GM18520 (cell line): ENCODE measurements at regions not wholly inside any gene's neighbourhood (a gene's known extent, or its start where the extent isn't known, plus 50 kb on each side); places are given as distances from the start of the nearest gene placed in this dataset.
A peak's percentile ranks its signal among the peaks of the same experiment; 100 is the strongest.

Experiments used
- ATAC-seq: cut with Tn5 transposase; IDR thresholded peaks from one replicate; pipeline ENCODE4 v1.9.1; 2021; ENCODE audit not compliant: unreplicated experiment

- no peak for ATAC-seq
Measured at GRCh38 chr11:82676483-82677094, 57.1 kb downstream of the FAM181B start.

GRCh38 chr11:82675838-82676237 lies 57.8 kb downstream of the FAM181B start:
- ATAC-seq = no peak

GRCh38 chr11:82673631-82674030 lies 60.0 kb downstream of the FAM181B start:
- ATAC-seq = no peak

GRCh38 chr11:82671451-82671850 lies 62.2 kb downstream of the FAM181B start:
- no peak for ATAC-seq

GRCh38 chr11:82663535-82663934 lies 70.1 kb downstream of the FAM181B start:
- no peak for ATAC-seq

- no peak for ATAC-seq
Measured at GRCh38 chr11:82653752-82654151, 79.9 kb downstream of the FAM181B start.

GRCh38 chr11:82639251-82639650 lies 94.4 kb downstream of the FAM181B start:
- ATAC-seq = no peak

GRCh38 chr11:82636615-82637014 lies 97.0 kb downstream of the FAM181B start:
- ATAC-seq = no peak

GRCh38 chr11:82634091-82634490 lies 99.6 kb downstream of the FAM181B start:
- no peak for ATAC-seq

GRCh38 chr11:82631722-82632630 lies 101.7 kb downstream of the FAM181B start:
- ATAC-seq = peak; percentile 92

GRCh38 chr11:82610671-82611070 lies 123.0 kb downstream of the FAM181B start:
- no peak for ATAC-seq

GRCh38 chr11:82606738-82607137 lies 126.9 kb downstream of the FAM181B start:
- no peak for ATAC-seq

- no peak for ATAC-seq
Measured at GRCh38 chr11:82601711-82602110, 132.0 kb downstream of the FAM181B start.

- no peak for ATAC-seq
Measured at GRCh38 chr11:82599836-82600235, 133.8 kb downstream of the FAM181B start.

GRCh38 chr11:82586581-82586980 lies 147.1 kb downstream of the FAM181B start:
- no peak for ATAC-seq

GRCh38 chr11:82577246-82577645 lies 156.4 kb downstream of the FAM181B start:
- ATAC-seq = no peak

- no peak for ATAC-seq
Measured at GRCh38 chr11:82560836-82561235, 172.8 kb downstream of the FAM181B start.

GRCh38 chr11:82559609-82560008 lies 174.1 kb downstream of the FAM181B start:
- ATAC-seq = no peak

GRCh38 chr11:82557274-82557673 lies 176.4 kb downstream of the FAM181B start:
- peak; percentile 99 for ATAC-seq

- ATAC-seq = no peak
Measured at GRCh38 chr11:82556210-82556609, 177.5 kb downstream of the FAM181B start.

- no peak for ATAC-seq
Measured at GRCh38 chr11:82546661-82547557, 186.8 kb downstream of the FAM181B start.
